ENCODE measurements at regions not wholly inside any gene's neighbourhood (a gene's known extent, or its start where the extent isn't known, plus 50 kb on each side); places are given as distances from the start of the nearest gene placed in this dataset.

- H3K27me3 ChIP-seq (replicated peaks; ENCODE audit: control insufficient read depth, insufficient read depth, low read length) = no peaks in the 10 kb centered on the region
- DNase-seq (ENCODE audit: extremely low read depth, insufficient read length) = no peak
- H3K4me3 ChIP-seq (replicated peaks; ENCODE audit: low read depth, low read length) = no peak overlapping the region
- TF ChIP-seq CTCF (IDR thresholded peaks at IDR 0.05; ENCODE audit: insufficient read depth, low read length, poor library complexity, severe bottlenecking) = no peak
- no peaks in the 10 kb centered on the region for H3K36me3 ChIP-seq (ENCODE audit: control insufficient read depth, insufficient read depth, low read length)
These were observed 58.6 kb upstream of the SLC38A4 start for GRCh38 chr12:46884362-46884761.

GRCh38 chr12:46886541-46887041 lies 60.8 kb upstream of the SLC38A4 start:
- no peak for DNase-seq (ENCODE audit: extremely low read depth, insufficient read length)
- TF ChIP-seq CTCF (IDR thresholded peaks at IDR 0.05; ENCODE audit: insufficient read depth, low read length, poor library complexity, severe bottlenecking) = no peak
- no peak overlapping the region for H3K4me3 ChIP-seq (replicated peaks; ENCODE audit: low read depth, low read length)
- H3K27me3 ChIP-seq (replicated peaks; ENCODE audit: control insufficient read depth, insufficient read depth, low read length) = no peaks in the 10 kb centered on the region
- no peaks in the 10 kb centered on the region for H3K36me3 ChIP-seq (ENCODE audit: control insufficient read depth, insufficient read depth, low read length)

- TF ChIP-seq CTCF (IDR thresholded peaks at IDR 0.05; ENCODE audit: insufficient read depth, low read length, poor library complexity, severe bottlenecking) = no peak
- no peak for DNase-seq (ENCODE audit: extremely low read depth, insufficient read length)
- Histone ChIP-seq H3K36me3 (ENCODE audit: control insufficient read depth, insufficient read depth, low read length) (no peaks in the 10 kb centered on the region), H3K27me3 (replicated peaks; ENCODE audit: control insufficient read depth, insufficient read depth, low read length) (no peaks in the 10 kb centered on the region), H3K4me3 (replicated peaks; ENCODE audit: low read depth, low read length) (no peak overlapping the region)
These were observed 62.1 kb upstream of the SLC38A4 start for GRCh38 chr12:46887870-46888269.

GRCh38 chr12:46888568-46888967 lies 62.8 kb upstream of the SLC38A4 start:
- Histone ChIP-seq H3K27me3 (replicated peaks; ENCODE audit: control insufficient read depth, insufficient read depth, low read length) (no peaks in the 10 kb centered on the region), H3K4me3 (replicated peaks; ENCODE audit: low read depth, low read length) (no peak overlapping the region), H3K36me3 (ENCODE audit: control insufficient read depth, insufficient read depth, low read length) (no peaks in the 10 kb centered on the region)
- TF ChIP-seq CTCF (IDR thresholded peaks at IDR 0.05; ENCODE audit: insufficient read depth, low read length, poor library complexity, severe bottlenecking) = no peak
- no peak for DNase-seq (ENCODE audit: extremely low read depth, insufficient read length)

- no peak for DNase-seq (ENCODE audit: extremely low read depth, insufficient read length)
- H3K27me3 ChIP-seq (replicated peaks; ENCODE audit: control insufficient read depth, insufficient read depth, low read length) = no peaks in the 10 kb centered on the region
- no peaks in the 10 kb centered on the region for H3K36me3 ChIP-seq (ENCODE audit: control insufficient read depth, insufficient read depth, low read length)
- H3K4me3 ChIP-seq (replicated peaks; ENCODE audit: low read depth, low read length) = no peak overlapping the region
- TF ChIP-seq CTCF (IDR thresholded peaks at IDR 0.05; ENCODE audit: insufficient read depth, low read length, poor library complexity, severe bottlenecking) = no peak
These were observed 65.5 kb upstream of the SLC38A4 start for GRCh38 chr12:46891306-46891705.

Measured in GM06990 (cell line).